ENCODE measurements at regions not wholly inside any gene's neighbourhood (a gene's known extent, or its start where the extent isn't known, plus 50 kb on each side); places are given as distances from the start of the nearest gene placed in this dataset.
A peak's percentile ranks its signal among the peaks of the same experiment; 100 is the strongest.

DNA sequence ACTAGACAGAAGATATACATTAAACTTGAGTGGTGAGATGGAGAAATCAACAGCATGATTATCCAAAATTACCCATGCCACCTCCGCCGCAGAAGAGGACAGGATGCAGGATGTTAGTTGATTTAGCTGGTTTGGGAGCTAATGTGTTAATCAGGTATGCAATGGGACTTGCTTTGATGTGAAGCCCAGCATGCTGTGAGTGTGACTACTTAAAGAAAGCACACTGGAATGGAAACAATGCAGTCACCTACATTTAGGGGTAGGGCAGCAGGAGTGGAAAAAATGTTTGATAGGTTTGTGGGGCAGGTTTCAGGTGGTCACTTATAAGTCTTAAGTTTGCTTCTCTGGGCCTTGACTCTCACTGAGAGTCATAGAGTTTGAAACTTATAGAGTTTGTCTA is 170.0 kb upstream of the DAAM1 start:
- no peak for ATAC-seq

DNA sequence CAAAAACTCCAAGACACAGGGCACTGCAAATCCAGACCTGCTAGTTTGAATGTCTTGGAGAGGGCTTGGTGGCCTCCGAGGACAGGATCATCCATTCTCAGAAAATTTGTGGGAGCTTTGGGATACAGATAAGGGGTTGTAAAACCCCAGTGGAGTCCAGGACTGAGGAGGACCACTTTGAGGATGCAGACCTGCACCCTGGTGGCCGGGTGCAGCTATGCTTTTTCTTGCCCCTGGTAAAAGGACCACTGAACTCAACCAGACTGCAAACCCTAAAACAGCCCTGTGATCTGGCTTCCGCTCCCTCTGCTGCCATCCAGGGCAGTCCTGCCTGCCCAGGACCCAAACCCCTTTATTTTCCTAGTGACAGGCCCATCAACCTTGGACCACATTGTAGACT is 169.5 kb upstream of the DAAM1 start:
- ATAC-seq, result peak; percentile 44; the same call in 1 of the 3 replicates
- no peak for TF ChIP-seq SNAI2 (CRISPR knock-in tag; IDR thresholded peaks at IDR 0.05)
- TF ChIP-seq ZNF70 (CRISPR knock-in tag; IDR thresholded peaks at IDR 0.05), result no peak
- no peak for TF ChIP-seq ZNF8 (CRISPR knock-in tag; IDR thresholded peaks at IDR 0.05)
- no peak for TF ChIP-seq CREB5 (CRISPR knock-in tag; IDR thresholded peaks at IDR 0.05; ENCODE audit: low read depth)
- no peak for TF ChIP-seq BACH2 (CRISPR knock-in tag; IDR thresholded peaks at IDR 0.05; ENCODE audit: borderline replicate concordance)
- TF ChIP-seq CSDC2 (CRISPR knock-in tag; IDR thresholded peaks at IDR 0.05), result no peak
- TF ChIP-seq TSHZ2 (CRISPR knock-in tag; IDR thresholded peaks at IDR 0.05), result no peak
- TF ChIP-seq ZFP3 (CRISPR knock-in tag; IDR thresholded peaks at IDR 0.05), result no peak
- no peak for TF ChIP-seq PATZ1 (CRISPR knock-in tag; IDR thresholded peaks at IDR 0.05; ENCODE audit: borderline replicate concordance)
- TF ChIP-seq OSR1 (CRISPR knock-in tag; IDR thresholded peaks at IDR 0.05), result no peak
- TF ChIP-seq, protein P1, sequence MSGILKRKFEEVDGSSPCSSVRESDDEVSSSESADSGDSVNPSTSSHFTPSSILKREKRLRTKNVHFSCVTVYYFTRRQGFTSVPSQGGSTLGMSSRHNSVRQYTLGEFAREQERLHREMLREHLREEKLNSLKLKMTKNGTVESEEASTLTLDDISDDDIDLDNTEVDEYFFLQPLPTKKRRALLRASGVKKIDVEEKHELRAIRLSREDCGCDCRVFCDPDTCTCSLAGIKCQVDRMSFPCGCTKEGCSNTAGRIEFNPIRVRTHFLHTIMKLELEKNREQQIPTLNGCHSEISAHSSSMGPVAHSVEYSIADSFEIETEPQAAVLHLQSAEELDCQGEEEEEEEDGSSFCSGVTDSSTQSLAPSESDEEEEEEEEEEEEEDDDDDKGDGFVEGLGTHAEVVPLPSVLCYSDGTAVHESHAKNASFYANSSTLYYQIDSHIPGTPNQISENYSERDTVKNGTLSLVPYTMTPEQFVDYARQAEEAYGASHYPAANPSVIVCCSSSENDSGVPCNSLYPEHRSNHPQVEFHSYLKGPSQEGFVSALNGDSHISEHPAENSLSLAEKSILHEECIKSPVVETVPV (CRISPR knock-in tag; IDR thresholded peaks at IDR 0.05), result no peak
- no peak for TF ChIP-seq GLIS3 (CRISPR knock-in tag; IDR thresholded peaks at IDR 0.05)
- TF ChIP-seq ARNTL (CRISPR knock-in tag; IDR thresholded peaks at IDR 0.05; ENCODE audit: borderline replicate concordance, low read depth), result no peak

More for the DNA sequence above, 170.0 kb upstream of the DAAM1 start:
- TF ChIP-seq ZNF565 (CRISPR knock-in tag; conservative IDR thresholded peaks at IDR 0.05; ENCODE audit: low read depth) (no peak), GLIS3 (CRISPR knock-in tag; IDR thresholded peaks at IDR 0.05) (no peak), ZFP30 (CRISPR knock-in tag; IDR thresholded peaks at IDR 0.05) (no peak), ZC3H10 (CRISPR knock-in tag; IDR thresholded peaks at IDR 0.05) (no peak), PATZ1 (CRISPR knock-in tag; IDR thresholded peaks at IDR 0.05; ENCODE audit: borderline replicate concordance) (no peak), PPARA (CRISPR knock-in tag; IDR thresholded peaks at IDR 0.05; ENCODE audit: borderline replicate concordance) (no peak), CSDC2 (CRISPR knock-in tag; IDR thresholded peaks at IDR 0.05) (no peak), TCF4 (CRISPR knock-in tag; IDR thresholded peaks at IDR 0.05; ENCODE audit: borderline replicate concordance) (no peak), BACH2 (CRISPR knock-in tag; IDR thresholded peaks at IDR 0.05; ENCODE audit: borderline replicate concordance) (no peak), CREB5 (CRISPR knock-in tag; IDR thresholded peaks at IDR 0.05; ENCODE audit: low read depth) (no peak), OSR1 (CRISPR knock-in tag; IDR thresholded peaks at IDR 0.05) (no peak), ZNF70 (CRISPR knock-in tag; IDR thresholded peaks at IDR 0.05) (no peak)

DNA sequence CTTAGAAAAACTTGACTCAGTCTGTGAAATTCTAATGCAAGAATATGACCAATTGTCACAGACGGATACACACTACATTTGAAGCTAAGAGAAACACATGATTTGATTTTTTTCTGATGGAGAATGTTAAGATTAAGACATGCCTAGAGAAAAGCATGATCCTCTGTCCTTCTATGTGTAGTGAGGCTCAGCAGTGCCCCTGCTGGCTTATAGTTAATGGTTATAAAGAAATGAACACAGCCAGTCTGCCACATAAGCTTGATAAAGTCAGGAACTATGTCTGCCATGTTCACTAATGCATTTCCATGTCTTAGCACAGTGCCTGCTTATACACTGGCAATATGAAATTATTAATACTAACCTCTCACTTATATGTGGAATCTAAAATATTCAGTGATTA is 168.1 kb upstream of the DAAM1 start:
- peak; percentile 93 for ATAC-seq
- TF ChIP-seq OSR1 (CRISPR knock-in tag; IDR thresholded peaks at IDR 0.05) (no peak), GLIS3 (CRISPR knock-in tag; IDR thresholded peaks at IDR 0.05) (no peak), ARNTL (CRISPR knock-in tag; IDR thresholded peaks at IDR 0.05; ENCODE audit: borderline replicate concordance, low read depth) (no peak), CREB5 (CRISPR knock-in tag; IDR thresholded peaks at IDR 0.05; ENCODE audit: low read depth) (no peak), TSHZ2 (CRISPR knock-in tag; IDR thresholded peaks at IDR 0.05) (no peak), CSDC2 (CRISPR knock-in tag; IDR thresholded peaks at IDR 0.05) (no peak), TCF4 (CRISPR knock-in tag; IDR thresholded peaks at IDR 0.05; ENCODE audit: borderline replicate concordance) (no peak), PPARA (CRISPR knock-in tag; IDR thresholded peaks at IDR 0.05; ENCODE audit: borderline replicate concordance) (no peak), ZFP3 (CRISPR knock-in tag; IDR thresholded peaks at IDR 0.05) (no peak), ZNF70 (CRISPR knock-in tag; IDR thresholded peaks at IDR 0.05) (no peak)
